Endothelial cell of umbilical vein (primary cell): ENCODE measurements at regions not wholly inside any gene's neighbourhood (a gene's known extent, or its start where the extent isn't known, plus 50 kb on each side); places are given as distances from the start of the nearest gene placed in this dataset.

ENCODE experiments used
- BruUV-seq: library from RNA; stranded (reverse); fragments of 400-500 nt; replicated peaks from 2 replicates; lab custom pipeline; 2021; lab: Mats Ljungman, UMichigan
- CTCF ChIA-PET: fragments of 300-600, 350-600 bp; sonication (Branson Sonifier 250); formaldehyde crosslinking; loops from one replicate; lab custom pipeline; 2021; ENCODE audit warnings: antibody characterized with exemption, inconsistent platforms; lab: Charles Lee
- POLR2A ChIA-PET: fragments of 300-600, 350-600 bp; sonication (Branson Sonifier 250); formaldehyde crosslinking; loops from one replicate; lab custom pipeline; 2021; ENCODE audit warnings: antibody characterized with exemption, inconsistent platforms; lab: Charles Lee
- DNase-seq: peaks from one replicate; pipeline ENCODE4 v3.0.0-alpha.2; 2011; ENCODE audit warnings: low read depth, low spot score
- FAIRE-seq: peaks from 2 replicates; lab custom pipeline; 2011; peaks lifted over from hg19 to GRCh38; lab: Jason Lieb, UNC
- H2AFZ ChIP-seq: 2 replicates; pipeline ENCODE4 v1.6.0; 2012; ENCODE audit warnings: low read depth, low read length, control low read depth, inconsistent platforms
- H3K27ac ChIP-seq: 2 replicates; pipeline ENCODE4 v1.5.1; 2011; ENCODE audit warnings: low read depth, mild to moderate bottlenecking, control low read depth, low read length, moderate library complexity; ENCODE audit not compliant: insufficient read depth
- H3K27me3 ChIP-seq, 2 experiments: 2 replicates each; pipeline versions ENCODE4 v1.6.0 to v1.6.1; 2011; ENCODE audit warnings: low read length in 2 of 2, mixed read lengths in 1 of 2; ENCODE audit not compliant: control insufficient read depth in 2 of 2, insufficient read depth in 2 of 2
- H3K36me3 ChIP-seq, 2 experiments: 2 replicates in 1 of 2; 3 replicates in 1 of 2; pipeline ENCODE4 v1.5.1; 2011; ENCODE audit warnings: low read length in 2 of 2, mild to moderate bottlenecking in 1 of 2, moderate library complexity in 1 of 2; ENCODE audit not compliant: control insufficient read depth in 2 of 2, insufficient read depth in 2 of 2; ENCODE audit errors: extremely low read depth in 1 of 2
- H3K4me1 ChIP-seq: 3 replicates; pipeline ENCODE4 v1.5.1; 2011; ENCODE audit warnings: mild to moderate bottlenecking, low read length; ENCODE audit not compliant: control insufficient read depth, insufficient read depth; ENCODE audit errors: extremely low read depth
- H3K4me2 ChIP-seq: 2 replicates; pipeline ENCODE4 v1.6.1; 2011; ENCODE audit warnings: low read length, control low read depth, mixed read lengths; ENCODE audit not compliant: insufficient read depth
- H3K4me3 ChIP-seq, 3 experiments: fragments of 200-600 bp in 1 of 3; sonication (generic), shearing (Covaris generic) in 1 of 3; replicated peaks in 1 of 3; 2 replicates each; pipeline ENCODE4 v1.5.1; 2011 to 2016; ENCODE audit warnings: control low read depth in 3 of 3, low read length in 3 of 3, mild to moderate bottlenecking in 2 of 3, inconsistent platforms in 1 of 3, low read depth in 1 of 3, moderate library complexity in 1 of 3; ENCODE audit not compliant: insufficient read depth in 1 of 3
- H3K79me2 ChIP-seq: 2 replicates; pipeline ENCODE4 v1.6.0; 2012; ENCODE audit warnings: low read length, inconsistent platforms; ENCODE audit not compliant: control insufficient read depth, insufficient read depth
- H3K9ac ChIP-seq: replicated peaks from 2 replicates; pipeline ENCODE3; 2011; ENCODE audit warnings: low read length, control low read depth; ENCODE audit not compliant: insufficient read depth; ENCODE audit errors: extremely low read depth
- H3K9me1 ChIP-seq: replicated peaks from 3 replicates; pipeline ENCODE4 v1.6.0; 2011; ENCODE audit warnings: mild to moderate bottlenecking, low read length; ENCODE audit not compliant: control insufficient read depth, insufficient read depth; ENCODE audit errors: extremely low read depth
- H3K9me3 ChIP-seq: replicated peaks from 2 replicates; pipeline ENCODE4 v1.5.1; 2012; ENCODE audit warnings: low read length, inconsistent platforms; ENCODE audit not compliant: control insufficient read depth, insufficient read depth
- H4K20me1 ChIP-seq: replicated peaks from 2 replicates; pipeline ENCODE3; 2011; ENCODE audit warnings: mild to moderate bottlenecking, low read length; ENCODE audit not compliant: control insufficient read depth, insufficient read depth; ENCODE audit errors: extremely low read depth
- EZH2 ChIP-seq: IDR thresholded peaks from 2 replicates; pipeline ENCODE4 v1.6.1; 2012; ENCODE audit warnings: borderline replicate concordance, low read depth, mild to moderate bottlenecking, moderate library complexity, low read length, inconsistent platforms; ENCODE audit not compliant: severe bottlenecking
- FOS ChIP-seq: IDR thresholded peaks from 2 replicates; pipeline ENCODE4 v1.6.1; 2011; ENCODE audit warnings: mild to moderate bottlenecking, low read length, moderate library complexity, borderline replicate concordance; ENCODE audit not compliant: insufficient read depth
- GATA2 ChIP-seq: IDR thresholded peaks from 2 replicates; pipeline ENCODE4 v1.7.0; 2011; ENCODE audit warnings: low read depth, mild to moderate bottlenecking, moderate library complexity, mixed read lengths, low read length; ENCODE audit not compliant: insufficient read length, insufficient read depth
- JUN ChIP-seq: IDR thresholded peaks from 2 replicates; pipeline ENCODE4 v1.6.1; 2011; ENCODE audit warnings: borderline replicate concordance, low read depth; ENCODE audit not compliant: insufficient read length, insufficient read depth
- MYC ChIP-seq: IDR thresholded peaks from one replicate; pipeline ENCODE4 v1.6.1; 2011; ENCODE audit warnings: mild to moderate bottlenecking, low read depth, low read length
- POLR2A ChIP-seq: IDR thresholded peaks from 2 replicates; pipeline ENCODE4 v1.6.1; 2012; ENCODE audit warnings: low read depth, mild to moderate bottlenecking, control low read depth, low read length
- POLR2AphosphoS5 ChIP-seq: IDR thresholded peaks from 2 replicates; pipeline ENCODE4 v1.6.1; 2012; ENCODE audit warnings: low read depth, mild to moderate bottlenecking, control low read depth, low read length, moderate library complexity; ENCODE audit not compliant: insufficient read depth
- dilution Hi-C: fragments of 300-500 bp; cut with MboI; formaldehyde crosslinking; loops from one replicate; pipeline ENCODE4 v1.15.0; 2019; ENCODE audit warnings: low sequenced_read_pairs; ENCODE audit not compliant: extremely low pct_ligation_motif_present
- intact Hi-C: fragments of 100-400 bp; cut with micrococcal nuclease; formaldehyde crosslinking; loops from one replicate; pipeline ENCODE4 v1.10.0; 2022
- TF ChIP-seq, protein P1 (sequence below), 2 donors: IDR thresholded peaks; 1 replicate in 1 of 2; 2 replicates in 1 of 2; pipeline ENCODE4 v1.5.1; 2011; ENCODE audit warnings: low read length in 2 of 2, mild to moderate bottlenecking in 2 of 2, moderate library complexity in 2 of 2, control low read depth in 1 of 2, inconsistent platforms in 1 of 2, low read depth in 1 of 2; ENCODE audit not compliant: insufficient read depth in 1 of 2; ENCODE audit errors: extremely low read depth in 1 of 2
- TF ChIP-seq, protein P2 (sequence below): IDR thresholded peaks from 2 replicates; pipeline ENCODE4 v1.6.1; 2011; ENCODE audit not compliant: insufficient read depth, insufficient read length

DNA sequence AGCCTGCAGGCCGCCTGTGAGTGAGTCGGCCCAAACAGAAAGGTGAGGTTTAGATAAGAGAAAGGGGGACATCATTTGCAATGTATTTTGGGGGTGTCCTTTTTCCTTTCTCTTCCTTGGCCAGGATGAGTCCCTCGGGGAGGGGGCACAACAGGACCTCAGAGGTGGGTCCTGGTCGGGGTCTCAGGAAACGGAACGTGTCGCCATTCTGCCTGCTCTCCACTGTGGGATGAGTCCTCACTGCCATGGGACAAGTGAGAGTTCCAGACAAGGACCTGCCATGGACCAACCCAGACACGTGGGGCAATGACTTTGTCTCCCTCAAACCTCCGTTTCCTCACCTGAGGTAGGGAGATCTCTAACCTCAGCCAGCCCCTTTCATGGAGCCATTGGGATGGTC lies 67.9 kb upstream of the TAF1B start:
- H3K27me3 ChIP-seq: no peaks in the 10 kb centered on the region
- no peaks in the 10 kb centered on the region for H4K20me1 ChIP-seq
- BruUV-seq: no TSS peak
- intact Hi-C loops (no loop called here), dilution Hi-C loops (no loop called here)
- no peaks in the 10 kb centered on the region for H3K9me1 ChIP-seq
- H3K9ac ChIP-seq: no peak overlapping the region
- ChIA-PET POLR2A (no interaction called here), CTCF (interaction anchor here (1.5 kb wide), 1 partner anchor 24 kb away, joined by 5 read pairs; no protein-coding TSS in a partner anchor)
- TF ChIP-seq EZH2 (no peak), POLR2AphosphoS5 (no peak), POLR2A (no peak), FOS (no peak), GATA2 (no peak), MYC (no peak), JUN (no peak)
- TF ChIP-seq, protein P1, sequence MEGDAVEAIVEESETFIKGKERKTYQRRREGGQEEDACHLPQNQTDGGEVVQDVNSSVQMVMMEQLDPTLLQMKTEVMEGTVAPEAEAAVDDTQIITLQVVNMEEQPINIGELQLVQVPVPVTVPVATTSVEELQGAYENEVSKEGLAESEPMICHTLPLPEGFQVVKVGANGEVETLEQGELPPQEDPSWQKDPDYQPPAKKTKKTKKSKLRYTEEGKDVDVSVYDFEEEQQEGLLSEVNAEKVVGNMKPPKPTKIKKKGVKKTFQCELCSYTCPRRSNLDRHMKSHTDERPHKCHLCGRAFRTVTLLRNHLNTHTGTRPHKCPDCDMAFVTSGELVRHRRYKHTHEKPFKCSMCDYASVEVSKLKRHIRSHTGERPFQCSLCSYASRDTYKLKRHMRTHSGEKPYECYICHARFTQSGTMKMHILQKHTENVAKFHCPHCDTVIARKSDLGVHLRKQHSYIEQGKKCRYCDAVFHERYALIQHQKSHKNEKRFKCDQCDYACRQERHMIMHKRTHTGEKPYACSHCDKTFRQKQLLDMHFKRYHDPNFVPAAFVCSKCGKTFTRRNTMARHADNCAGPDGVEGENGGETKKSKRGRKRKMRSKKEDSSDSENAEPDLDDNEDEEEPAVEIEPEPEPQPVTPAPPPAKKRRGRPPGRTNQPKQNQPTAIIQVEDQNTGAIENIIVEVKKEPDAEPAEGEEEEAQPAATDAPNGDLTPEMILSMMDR (IDR thresholded peaks at IDR 0.05; ENCODE audit: extremely low read depth in 1 of 2, insufficient read depth in 1 of 2, low read depth in 1 of 2, low read length in 2 of 2): no peak
- TF ChIP-seq, protein P2, sequence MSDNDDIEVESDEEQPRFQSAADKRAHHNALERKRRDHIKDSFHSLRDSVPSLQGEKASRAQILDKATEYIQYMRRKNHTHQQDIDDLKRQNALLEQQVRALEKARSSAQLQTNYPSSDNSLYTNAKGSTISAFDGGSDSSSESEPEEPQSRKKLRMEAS: no peak
- FAIRE-seq: no peak
- no peaks in the 10 kb centered on the region for H3K36me3 ChIP-seq
- no peaks in the 10 kb centered on the region for H3K4me1 ChIP-seq
- H3K9me3 ChIP-seq: no peaks in the 10 kb centered on the region
- no peak overlapping the region for H2AFZ ChIP-seq
- no peak overlapping the region for H3K27ac ChIP-seq
- H3K4me3 ChIP-seq: no peak overlapping the region
- H3K79me2 ChIP-seq: no peaks in the 10 kb centered on the region
- DNase-seq: no peak
- H3K4me2 ChIP-seq: no peak overlapping the region
